ENCODE measurements at regions not wholly inside any gene's neighbourhood (a gene's known extent, or its start where the extent isn't known, plus 50 kb on each side); places are given as distances from the start of the nearest gene placed in this dataset.
A peak's percentile ranks its signal among the peaks of the same experiment; 100 is the strongest.
"Not testable (repeated sequence)": the region's sequence is repeated elsewhere in the genome, so short reads cannot be mapped to it uniquely, and the experiment has no call there.

DNA sequence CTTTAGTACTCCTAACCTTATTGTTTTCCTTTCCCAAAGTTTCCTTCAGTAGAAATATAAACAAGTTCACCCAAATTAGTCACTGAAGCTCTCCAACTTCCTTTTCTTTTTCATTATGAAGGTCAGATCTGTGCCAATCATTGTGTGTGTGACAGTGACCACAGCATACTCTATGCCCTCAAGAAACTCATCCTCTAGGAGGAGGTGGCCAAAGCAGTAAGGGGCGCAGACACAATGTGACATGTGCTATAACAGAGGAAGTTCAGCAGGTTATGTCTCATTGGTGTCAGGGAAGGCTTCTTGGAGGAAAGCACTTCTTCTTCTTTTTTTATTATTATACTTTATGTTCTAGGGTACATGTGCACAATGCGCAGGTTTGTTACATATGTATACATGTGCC lies 60.0 kb upstream of the PSME4 start:
- H2AFZ ChIP-seq (ENCODE audit: low read depth, low read length), result no peak overlapping the region
- no peak overlapping the region for H3K27ac ChIP-seq (ENCODE audit: low read length, poor library complexity, severe bottlenecking)
- H3K79me1 ChIP-seq (replicated peaks; ENCODE audit: low read length, poor library complexity, severe bottlenecking), result no peaks in the 10 kb centered on the region
- no peaks in the 10 kb centered on the region for H3K27me3 ChIP-seq (ENCODE audit: control insufficient read depth in 1 of 2, insufficient read depth in 1 of 2, low read length in 2 of 2)
- no peak overlapping the region for H4K91ac ChIP-seq (ENCODE audit: low read length)
- no peak for DNase-seq
- H3K4ac ChIP-seq (ENCODE audit: low read depth in 1 of 2, low read length in 2 of 2), result no peak overlapping the region
- H4K8ac ChIP-seq (ENCODE audit: low read length), result no peak overlapping the region
- H3K18ac ChIP-seq (ENCODE audit: low read depth in 1 of 2, low read length in 2 of 2), result no peak overlapping the region
- H2BK5ac ChIP-seq (ENCODE audit: low read depth, low read length, poor library complexity, severe bottlenecking), result no peak overlapping the region
- no peak overlapping the region for H3K14ac ChIP-seq (ENCODE audit: low read length in 2 of 2)
- H3K4me3 ChIP-seq (ENCODE audit: insufficient read depth in 1 of 2, low read depth in 1 of 2, low read length in 2 of 2), result no peak overlapping the region
- no peak overlapping the region for H3K23ac ChIP-seq (ENCODE audit: low read length in 2 of 2)
- peaks cover 2% of the 10 kb centered on the region for H3K4me1 ChIP-seq (ENCODE audit: control insufficient read depth, insufficient read depth, low read depth, low read length)
- no peaks in the 10 kb centered on the region for H3K36me3 ChIP-seq (ENCODE audit: control insufficient read depth in 1 of 2, insufficient read depth in 2 of 2, low read depth in 1 of 2, low read length in 2 of 2)
- H3K9ac ChIP-seq (ENCODE audit: low read length), result no peak overlapping the region
- no peak overlapping the region for H2AK5ac ChIP-seq (ENCODE audit: low read length, severe bottlenecking)
- H2BK120ac ChIP-seq (ENCODE audit: low read depth, low read length), result no peak overlapping the region
- no peaks in the 10 kb centered on the region for H3K9me3 ChIP-seq (ENCODE audit: control insufficient read depth, low read length)
- no CpG with 5 or more reads among the region's 2 CpGs for WGBS
- no peak overlapping the region for H3K4me2 ChIP-seq (ENCODE audit: low read length, poor library complexity, severe bottlenecking)
- no peak overlapping the region for H2BK12ac ChIP-seq (ENCODE audit: low read length in 2 of 2)
- no peak overlapping the region for H2BK15ac ChIP-seq (ENCODE audit: low read depth, poor library complexity, severe bottlenecking)

DNA sequence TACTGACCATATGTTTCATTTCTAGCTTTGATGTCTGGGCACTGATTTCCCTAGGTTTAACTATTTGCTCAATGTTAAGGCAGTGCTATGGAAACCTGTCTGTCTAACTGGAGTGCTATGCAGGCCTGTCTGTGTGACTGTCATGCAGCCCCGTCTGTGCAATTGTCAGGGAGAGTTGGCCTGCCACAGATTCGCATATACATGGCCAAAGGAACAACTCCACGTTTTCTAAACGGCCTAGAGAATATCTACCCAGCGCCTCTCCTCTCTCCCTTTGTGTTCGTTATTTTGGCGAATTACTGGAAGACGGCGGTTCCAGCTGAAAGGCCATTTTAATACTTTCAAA lies 59.6 kb upstream of the PSME4 start:
- WGBS, result 72% methylated on average over 3 of the region's 9 CpGs

DNA sequence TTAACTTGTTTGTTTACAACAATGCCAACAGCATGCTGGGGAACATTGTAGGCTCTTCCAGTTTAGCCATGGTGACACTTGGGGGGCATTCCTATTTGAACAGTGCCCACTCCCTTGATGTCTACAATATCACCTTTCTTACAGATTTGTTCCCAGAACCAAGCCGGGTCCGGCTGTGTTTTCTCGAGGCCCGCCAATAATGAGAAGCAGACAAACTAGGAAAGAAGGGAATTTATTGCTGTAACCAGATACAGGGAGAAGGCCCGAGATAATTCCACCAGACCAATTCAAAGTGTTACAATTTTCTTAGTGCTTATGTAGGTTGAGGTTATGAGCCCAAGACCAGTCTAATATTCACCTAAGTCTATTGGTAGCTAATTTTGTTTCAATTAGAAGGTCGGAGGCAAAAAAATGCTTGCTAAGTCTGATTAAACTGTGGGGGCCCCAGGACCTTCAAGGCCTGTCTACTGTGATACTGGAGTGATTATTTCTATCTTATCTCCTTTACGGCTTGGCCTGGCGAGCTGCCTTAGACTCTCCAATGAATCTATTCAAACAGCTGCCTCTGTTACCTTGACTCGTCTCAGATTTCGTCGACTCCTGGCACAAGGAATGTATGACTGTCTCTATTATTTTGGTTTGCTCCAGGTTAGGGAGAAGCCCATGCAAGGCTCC lies 59.1 kb upstream of the PSME4 start:
- Histone ChIP-seq H2BK5ac (ENCODE audit: low read depth, low read length, poor library complexity, severe bottlenecking) (no peak overlapping the region), H2AFZ (ENCODE audit: low read depth, low read length) (no peak overlapping the region), H2BK120ac (ENCODE audit: low read depth, low read length) (no peak overlapping the region), H3K27ac (ENCODE audit: low read length, poor library complexity, severe bottlenecking) (no peak overlapping the region), H3K4me3 (ENCODE audit: insufficient read depth in 1 of 2, low read depth in 1 of 2, low read length in 2 of 2) (no peak overlapping the region), H4K91ac (ENCODE audit: low read length) (no peak overlapping the region), H3K4me2 (ENCODE audit: low read length, poor library complexity, severe bottlenecking) (no peak overlapping the region), H3K9me3 (ENCODE audit: control insufficient read depth, low read length) (peaks cover 6% of the 10 kb centered on the region), H2BK15ac (ENCODE audit: low read depth, poor library complexity, severe bottlenecking) (no peak overlapping the region), H3K23ac (ENCODE audit: low read length in 2 of 2) (no peak overlapping the region), H2AK5ac (ENCODE audit: low read length, severe bottlenecking) (no peak overlapping the region), H3K9ac (ENCODE audit: low read length) (no peak overlapping the region), H3K27me3 (ENCODE audit: control insufficient read depth in 1 of 2, insufficient read depth in 1 of 2, low read length in 2 of 2) (no peaks in the 10 kb centered on the region), H3K18ac (ENCODE audit: low read depth in 1 of 2, low read length in 2 of 2) (no peak overlapping the region), H3K14ac (ENCODE audit: low read length in 2 of 2) (no peak overlapping the region), H2BK12ac (ENCODE audit: low read length in 2 of 2) (no peak overlapping the region), H3K4ac (ENCODE audit: low read depth in 1 of 2, low read length in 2 of 2) (no peak overlapping the region), H4K8ac (ENCODE audit: low read length) (no peak overlapping the region), H3K4me1 (ENCODE audit: control insufficient read depth, insufficient read depth, low read depth, low read length) (peaks cover 2% of the 10 kb centered on the region), H3K79me1 (replicated peaks; ENCODE audit: low read length, poor library complexity, severe bottlenecking) (no peaks in the 10 kb centered on the region), H3K36me3 (ENCODE audit: control insufficient read depth in 1 of 2, insufficient read depth in 2 of 2, low read depth in 1 of 2, low read length in 2 of 2) (no peaks in the 10 kb centered on the region)
- WGBS, result 85% methylated on average over 9 of the region's 11 CpGs
- no peak for DNase-seq

More for the DNA sequence above, 59.6 kb upstream of the PSME4 start:
- no peak overlapping the region for H2BK120ac ChIP-seq (ENCODE audit: low read depth, low read length)
- H3K23ac ChIP-seq (ENCODE audit: low read length in 2 of 2), result no peak overlapping the region
- H3K14ac ChIP-seq (ENCODE audit: low read length in 2 of 2), result peak overlapping the region in 1 of 2 experiments; percentile 48
- H3K4ac ChIP-seq (ENCODE audit: low read depth in 1 of 2, low read length in 2 of 2), result no peak overlapping the region
- H3K27me3 ChIP-seq (ENCODE audit: control insufficient read depth in 1 of 2, insufficient read depth in 1 of 2, low read length in 2 of 2), result no peaks in the 10 kb centered on the region
- no peak overlapping the region for H3K4me3 ChIP-seq (ENCODE audit: insufficient read depth in 1 of 2, low read depth in 1 of 2, low read length in 2 of 2)
- H2BK15ac ChIP-seq (ENCODE audit: low read depth, poor library complexity, severe bottlenecking), result no peak overlapping the region
- H2AFZ ChIP-seq (ENCODE audit: low read depth, low read length), result no peak overlapping the region
- peaks cover under 1% of the 10 kb centered on the region for H3K9me3 ChIP-seq (ENCODE audit: control insufficient read depth, low read length)
- no peak overlapping the region for H3K4me2 ChIP-seq (ENCODE audit: low read length, poor library complexity, severe bottlenecking)
- H2AK5ac ChIP-seq (ENCODE audit: low read length, severe bottlenecking), result no peak overlapping the region
- no peak overlapping the region for H4K8ac ChIP-seq (ENCODE audit: low read length)
- no peak overlapping the region for H3K9ac ChIP-seq (ENCODE audit: low read length)
- no peak for DNase-seq
- peaks cover 2% of the 10 kb centered on the region for H3K4me1 ChIP-seq (ENCODE audit: control insufficient read depth, insufficient read depth, low read depth, low read length)
- H3K36me3 ChIP-seq (ENCODE audit: control insufficient read depth in 1 of 2, insufficient read depth in 2 of 2, low read depth in 1 of 2, low read length in 2 of 2), result no peaks in the 10 kb centered on the region
- H3K79me1 ChIP-seq (replicated peaks; ENCODE audit: low read length, poor library complexity, severe bottlenecking), result no peaks in the 10 kb centered on the region
- H4K91ac ChIP-seq (ENCODE audit: low read length), result no peak overlapping the region
- H3K27ac ChIP-seq (ENCODE audit: low read length, poor library complexity, severe bottlenecking), result no peak overlapping the region
- no peak overlapping the region for H3K18ac ChIP-seq (ENCODE audit: low read depth in 1 of 2, low read length in 2 of 2)
- H2BK12ac ChIP-seq (ENCODE audit: low read length in 2 of 2), result no peak overlapping the region
- no peak overlapping the region for H2BK5ac ChIP-seq (ENCODE audit: low read depth, low read length, poor library complexity, severe bottlenecking)

DNA sequence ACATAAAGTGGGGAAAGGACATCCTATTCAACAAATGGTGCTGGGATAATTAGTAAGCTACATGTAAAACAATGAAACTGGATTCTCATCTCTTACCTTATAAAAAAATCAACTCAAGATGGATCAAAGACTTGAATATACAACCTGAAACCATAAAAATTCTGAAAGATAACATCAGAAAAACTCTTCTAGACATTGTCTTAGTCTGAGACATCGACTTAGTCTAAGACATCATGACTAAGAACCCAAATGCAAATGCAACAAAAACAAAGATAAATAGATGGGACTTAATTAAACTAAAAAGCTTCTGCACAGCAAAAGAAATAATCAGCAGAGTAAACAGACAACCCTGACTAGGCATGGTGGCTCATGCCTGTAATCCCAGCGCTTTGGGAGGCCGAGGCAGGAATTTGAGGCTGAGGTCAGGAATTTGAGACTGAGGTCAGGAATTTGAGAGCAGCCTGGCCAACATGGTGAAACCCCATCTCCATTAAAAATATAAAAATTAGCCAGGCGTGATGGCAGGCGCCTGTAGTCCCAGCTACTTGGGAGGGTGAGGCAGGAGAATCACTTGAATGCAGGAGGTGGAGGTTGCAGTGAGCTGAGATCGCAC lies 54.8 kb upstream of the PSME4 start:
- H3K4me1 ChIP-seq (ENCODE audit: control insufficient read depth, insufficient read depth, low read depth, low read length); H3K4ac ChIP-seq (ENCODE audit: low read depth in 1 of 2, low read length in 2 of 2); H2BK120ac ChIP-seq (ENCODE audit: low read depth, low read length); H3K14ac ChIP-seq (ENCODE audit: low read length in 2 of 2); H2AFZ ChIP-seq (ENCODE audit: low read depth, low read length); H3K79me1 ChIP-seq (replicated peaks; ENCODE audit: low read length, poor library complexity, severe bottlenecking); H3K9ac ChIP-seq (ENCODE audit: low read length); H2BK15ac ChIP-seq (ENCODE audit: low read depth, poor library complexity, severe bottlenecking); H2AK5ac ChIP-seq (ENCODE audit: low read length, severe bottlenecking); H4K91ac ChIP-seq (ENCODE audit: low read length); H2BK12ac ChIP-seq (ENCODE audit: low read length in 2 of 2); H3K4me2 ChIP-seq (ENCODE audit: low read length, poor library complexity, severe bottlenecking); H4K8ac ChIP-seq (ENCODE audit: low read length); H3K4me3 ChIP-seq (ENCODE audit: insufficient read depth in 1 of 2, low read depth in 1 of 2, low read length in 2 of 2); H3K36me3 ChIP-seq (ENCODE audit: control insufficient read depth in 1 of 2, insufficient read depth in 2 of 2, low read depth in 1 of 2, low read length in 2 of 2); DNase-seq; H3K18ac ChIP-seq (ENCODE audit: low read depth in 1 of 2, low read length in 2 of 2); H3K27ac ChIP-seq (ENCODE audit: low read length, poor library complexity, severe bottlenecking); H3K23ac ChIP-seq (ENCODE audit: low read length in 2 of 2); H2BK5ac ChIP-seq (ENCODE audit: low read depth, low read length, poor library complexity, severe bottlenecking); H3K9me3 ChIP-seq (ENCODE audit: control insufficient read depth, low read length); H3K27me3 ChIP-seq (ENCODE audit: control insufficient read depth in 1 of 2, insufficient read depth in 1 of 2, low read length in 2 of 2): not testable (repeated sequence)
- 80% methylated on average over 6 of the region's 6 CpGs for WGBS
